OCI-LY7 (cell line): ENCODE measurements at regions not wholly inside any gene's neighbourhood (a gene's known extent, or its start where the extent isn't known, plus 50 kb on each side); places are given as distances from the start of the nearest gene placed in this dataset.

ENCODE experiments used
- BruUV-seq: library from RNA; stranded (reverse); fragments of 400-500 nt; replicated peaks from 2 replicates; lab custom pipeline; 2021; lab: Mats Ljungman, UMichigan
- CTCF ChIA-PET: fragments of 300-600 bp; sonication (Branson Sonifier 250); formaldehyde crosslinking; loops from one replicate; lab custom pipeline; 2022; ENCODE audit warnings: antibody characterized with exemption; ENCODE audit not compliant: unreplicated experiment; lab: Charles Lee
- POLR2A ChIA-PET: fragments of 300-600 bp; sonication (Branson Sonifier 250); formaldehyde crosslinking; loops from one replicate; lab custom pipeline; 2022; ENCODE audit warnings: antibody characterized with exemption; lab: Charles Lee
- DNase-seq: peaks from one replicate; pipeline ENCODE4 v3.0.0-alpha.2; 2015; ENCODE audit warnings: low spot score
- H2AFZ ChIP-seq: fragments of 200-600 bp; sonication (generic), shearing (Covaris generic); 2 replicates; pipeline ENCODE4 v1.6.1; 2014; ENCODE audit warnings: mild to moderate bottlenecking, antibody characterized with exemption, low read length, moderate library complexity
- H3K27ac ChIP-seq: fragments of 200-600 bp; sonication (generic); 2 replicates; pipeline ENCODE4 v1.5.1; 2014; ENCODE audit warnings: mixed run types, low read depth, mild to moderate bottlenecking, moderate library complexity, low read length, inconsistent platforms; ENCODE audit not compliant: poor library complexity, severe bottlenecking
- H3K36me3 ChIP-seq: fragments of 200-600 bp; sonication (generic); 2 replicates; pipeline ENCODE4 v1.6.1; 2014; ENCODE audit warnings: mild to moderate bottlenecking, antibody characterized with exemption, low read length, moderate library complexity, mixed read lengths; ENCODE audit not compliant: insufficient read depth
- H3K4me1 ChIP-seq: fragments of 200-600 bp; sonication (generic); 2 replicates; pipeline ENCODE4 v1.5.1; 2014; ENCODE audit warnings: mild to moderate bottlenecking, low read length; ENCODE audit not compliant: insufficient read depth, poor library complexity, severe bottlenecking
- H3K4me2 ChIP-seq: fragments of 200-600 bp; sonication (generic); 2 replicates; pipeline ENCODE4 v1.6.1; 2014; ENCODE audit warnings: mild to moderate bottlenecking, low read length
- H3K4me3 ChIP-seq: fragments of 200-600 bp; sonication (generic); 2 replicates; pipeline ENCODE4 v1.5.1; 2014; ENCODE audit warnings: mild to moderate bottlenecking, low read depth, low read length; ENCODE audit not compliant: poor library complexity, severe bottlenecking
- H3K79me2 ChIP-seq: fragments of 200-600 bp; sonication (generic); 2 replicates; pipeline ENCODE4 v1.6.1; 2016; ENCODE audit warnings: low read depth, mild to moderate bottlenecking, low read length, moderate library complexity, mixed read lengths; ENCODE audit not compliant: insufficient read depth
- H3K9me2 ChIP-seq: fragments of 200-600 bp; sonication (generic); 2 replicates; pipeline ENCODE4 v1.6.1; 2016; ENCODE audit warnings: mild to moderate bottlenecking, low read length, mixed read lengths; ENCODE audit not compliant: insufficient read depth
- H3K9me3 ChIP-seq: fragments of 200-600 bp; sonication (generic); 2 replicates; pipeline ENCODE4 v1.6.1; 2014; ENCODE audit warnings: mild to moderate bottlenecking, mixed run types, low read length, mixed read lengths
- H4K20me1 ChIP-seq: fragments of 200-600 bp; sonication (generic); 2 replicates; pipeline ENCODE4 v1.6.1; 2014; ENCODE audit warnings: mild to moderate bottlenecking, antibody characterized with exemption, low read length, moderate library complexity, mixed read lengths; ENCODE audit not compliant: insufficient read depth
- CTCF ChIP-seq: fragments of 200-600 bp; sonication (generic); conservative IDR thresholded peaks from 2 replicates; pipeline ENCODE4 v1.5.1; 2014; ENCODE audit warnings: mild to moderate bottlenecking, antibody characterized with exemption, low read length, moderate library complexity, mixed read lengths
- EZH2phosphoT487 ChIP-seq: fragments of 200-600 bp; sonication (generic); IDR thresholded peaks from 2 replicates; pipeline ENCODE4 v1.6.1; 2018; ENCODE audit warnings: low read depth, borderline replicate concordance, mild to moderate bottlenecking, mixed run types, antibody characterized with exemption, low read length, moderate library complexity, mixed read lengths
- intact Hi-C: fragments of 100-400 bp; cut with micrococcal nuclease; formaldehyde crosslinking; loops from one replicate; pipeline ENCODE4 v1.10.0; 2022; ENCODE audit not compliant: unreplicated experiment

- no peak for DNase-seq
- Histone ChIP-seq H3K27ac (no peak overlapping the region), H2AFZ (no peak overlapping the region), H3K4me1 (no peaks in the 10 kb centered on the region), H3K36me3 (no peaks in the 10 kb centered on the region), H3K4me3 (no peak overlapping the region), H3K9me2 (no peaks in the 10 kb centered on the region), H3K9me3 (no peaks in the 10 kb centered on the region), H4K20me1 (no peaks in the 10 kb centered on the region), H3K79me2 (no peaks in the 10 kb centered on the region), H3K4me2 (no peak overlapping the region)
- BruUV-seq, result no TSS peak
- ChIA-PET CTCF (no interaction called here), POLR2A (no interaction called here)
- TF ChIP-seq EZH2phosphoT487 (no peak), CTCF (no peak)
- intact Hi-C loops, result no loop called here
Measured at GRCh38 chr11:134684576-134684975, 272.5 kb upstream of the B3GAT1 start.

GRCh38 chr11:134683860-134684259, 271.8 kb upstream of the B3GAT1 start:
- intact Hi-C loops, result no loop called here
- no peak for DNase-seq
- CTCF ChIA-PET, result no interaction called here
- Histone ChIP-seq H2AFZ (no peak overlapping the region), H3K36me3 (no peaks in the 10 kb centered on the region), H3K4me2 (no peak overlapping the region), H3K9me3 (no peaks in the 10 kb centered on the region), H3K4me1 (no peaks in the 10 kb centered on the region), H3K9me2 (no peaks in the 10 kb centered on the region), H3K79me2 (no peaks in the 10 kb centered on the region), H3K4me3 (no peak overlapping the region), H3K27ac (no peak overlapping the region), H4K20me1 (no peaks in the 10 kb centered on the region)
- TF ChIP-seq EZH2phosphoT487 (no peak), CTCF (no peak)
- POLR2A ChIA-PET, result no interaction called here
- no TSS peak for BruUV-seq

- Histone ChIP-seq H3K4me3 (no peak overlapping the region), H2AFZ (no peak overlapping the region), H3K9me2 (no peaks in the 10 kb centered on the region), H3K79me2 (no peaks in the 10 kb centered on the region), H3K36me3 (no peaks in the 10 kb centered on the region), H3K4me2 (no peak overlapping the region), H3K27ac (no peak overlapping the region), H4K20me1 (no peaks in the 10 kb centered on the region), H3K9me3 (no peaks in the 10 kb centered on the region), H3K4me1 (no peaks in the 10 kb centered on the region)
- intact Hi-C loops, result no loop called here
- ChIA-PET CTCF (no interaction called here), POLR2A (no interaction called here)
- no peak for DNase-seq
- TF ChIP-seq EZH2phosphoT487 (no peak), CTCF (no peak)
- no TSS peak for BruUV-seq
Measured at GRCh38 chr11:134682577-134682976, 270.5 kb upstream of the B3GAT1 start.
